NCI-H345 treated with DMSO at 0.1 percent for 48 hours (cell line): ENCODE measurements at regions not wholly inside any gene's neighbourhood (a gene's known extent, or its start where the extent isn't known, plus 50 kb on each side); places are given as distances from the start of the nearest gene placed in this dataset.

Experiments
- DNase-seq: peaks from one replicate; lab custom pipeline; 2025; ENCODE audit not compliant: unreplicated experiment; lab: John Stamatoyannopoulos, UW

- DNase-seq: no peak
Measured at GRCh38 chr3:117235304-117235703, 525.7 kb downstream of the TUSC7 start.

GRCh38 chr3:117238806-117239205 is 529.2 kb downstream of the TUSC7 start:
- DNase-seq: no peak

GRCh38 chr3:117243657-117244056 is 534.1 kb downstream of the TUSC7 start:
- DNase-seq: no peak

DNA sequence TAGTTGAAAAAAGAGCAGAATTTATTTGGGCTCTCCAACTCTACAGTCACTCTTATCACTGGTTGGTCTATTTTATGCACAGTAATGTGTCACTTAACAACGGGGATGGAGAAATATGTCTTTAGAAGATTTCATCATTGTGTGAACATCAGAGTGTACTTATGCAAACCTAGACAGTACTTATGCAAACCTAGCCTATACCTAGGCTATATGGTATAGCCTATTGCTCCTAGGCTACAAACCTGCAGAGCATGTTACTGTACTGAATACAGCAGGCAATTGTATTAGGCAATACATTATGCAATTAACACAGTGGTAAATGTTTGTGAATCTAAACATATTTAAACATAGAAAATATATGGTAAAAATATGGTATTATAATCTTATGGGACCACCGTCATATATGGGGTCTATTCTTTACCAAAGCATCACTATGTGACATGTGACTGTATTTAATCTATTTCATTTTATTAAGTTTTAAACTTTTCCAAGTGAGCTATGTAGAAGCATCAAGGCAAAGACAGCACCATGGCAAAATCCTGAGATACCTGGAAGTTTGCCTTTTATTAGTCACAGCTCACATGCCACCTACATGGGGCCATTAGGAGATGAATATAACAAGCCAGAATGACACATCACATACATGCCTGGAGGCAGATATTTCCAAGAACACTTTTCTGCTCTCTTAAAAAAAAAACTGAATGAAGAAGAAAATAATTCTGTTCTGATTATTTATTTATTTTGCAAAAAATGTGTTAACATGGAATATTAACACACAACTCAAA is 537.4 kb downstream of the TUSC7 start:
- no peak for DNase-seq

- DNase-seq: no peak
Measured at GRCh38 chr3:117248153-117248552, 538.6 kb downstream of the TUSC7 start.

DNA sequence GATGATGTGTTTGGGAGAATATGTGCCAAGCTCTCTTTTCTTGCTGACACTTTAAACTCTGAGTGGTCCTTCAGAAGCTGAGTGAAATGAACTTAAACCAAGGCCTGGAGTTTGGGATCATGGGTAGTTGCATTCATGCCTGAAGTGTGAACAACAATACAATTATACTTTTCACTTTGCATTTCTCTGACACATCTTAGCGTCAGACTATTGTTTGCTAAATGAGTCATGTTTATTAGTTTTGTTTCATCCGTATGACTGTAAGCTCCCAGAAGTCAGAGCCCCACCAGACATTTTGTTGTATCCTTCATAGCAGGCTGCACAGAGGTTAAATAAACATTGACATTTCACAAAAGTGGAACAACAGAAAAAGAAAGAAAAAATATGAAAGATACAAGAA is 542.6 kb downstream of the TUSC7 start:
- no peak for DNase-seq

GRCh38 chr3:117252651-117253050 is 543.1 kb downstream of the TUSC7 start:
- DNase-seq: no peak

GRCh38 chr3:117253636-117254035 is 544.1 kb downstream of the TUSC7 start:
- DNase-seq: no peak

GRCh38 chr3:117254985-117255384 is 545.4 kb downstream of the TUSC7 start:
- no peak for DNase-seq

DNA sequence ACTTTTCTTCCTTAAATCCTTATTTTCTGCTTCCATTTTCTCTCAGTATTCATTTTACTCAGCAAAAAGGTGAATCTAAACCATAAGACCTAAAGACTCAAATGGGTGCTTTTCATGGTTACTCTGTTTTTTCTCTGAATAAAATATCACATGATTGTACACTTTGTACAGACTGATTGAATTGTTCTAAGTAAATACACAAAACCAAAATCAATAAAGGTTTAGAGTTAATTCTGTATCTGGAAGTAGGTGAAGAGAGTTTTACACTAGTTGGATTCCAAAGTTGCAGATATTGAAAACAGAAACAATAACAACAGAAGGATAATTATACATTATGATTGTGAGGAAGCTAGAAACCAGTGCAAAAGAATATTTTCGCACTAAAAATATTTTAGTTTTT is 546.2 kb downstream of the TUSC7 start:
- no peak for DNase-seq

DNA sequence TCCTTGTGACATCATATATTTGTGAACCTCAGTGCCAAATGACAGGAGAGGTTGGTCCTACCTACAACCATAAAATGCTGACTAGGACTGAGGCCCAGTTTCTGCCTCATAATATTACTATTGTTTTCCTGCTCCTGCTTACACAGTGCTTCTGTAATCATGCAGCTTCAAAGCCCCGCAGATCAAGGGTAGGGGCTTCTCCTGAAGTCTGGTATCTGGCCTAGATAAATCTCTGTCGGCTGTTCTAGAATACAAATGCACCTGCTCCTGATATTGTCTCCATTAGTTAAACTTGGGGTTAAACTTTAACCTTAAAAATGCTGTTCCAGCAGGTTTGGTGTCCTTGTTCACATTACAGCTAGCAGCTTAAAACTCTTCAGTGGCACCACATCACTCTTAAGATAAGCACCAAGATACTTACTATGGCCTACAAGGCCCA is 552.4 kb downstream of the TUSC7 start:
- DNase-seq: no peak

DNA sequence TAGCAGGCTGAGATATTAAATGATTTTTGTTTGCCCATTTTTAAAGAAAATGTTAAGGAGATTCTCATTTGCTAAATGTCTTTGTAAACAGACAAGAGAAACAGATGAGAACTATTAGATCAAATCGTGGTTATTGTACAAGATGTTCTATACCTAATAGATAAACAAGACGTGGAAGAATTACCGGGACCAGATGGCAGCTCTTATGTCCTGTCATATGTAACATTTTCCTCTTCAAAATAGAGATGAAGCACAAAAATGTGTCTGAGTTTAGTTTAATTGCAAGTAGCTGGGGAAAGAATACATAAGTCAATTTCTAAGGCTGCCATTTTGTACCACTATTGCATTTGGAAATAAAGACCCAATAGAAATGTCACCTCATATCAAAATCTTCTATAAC is 553.7 kb downstream of the TUSC7 start:
- DNase-seq: no peak

DNA sequence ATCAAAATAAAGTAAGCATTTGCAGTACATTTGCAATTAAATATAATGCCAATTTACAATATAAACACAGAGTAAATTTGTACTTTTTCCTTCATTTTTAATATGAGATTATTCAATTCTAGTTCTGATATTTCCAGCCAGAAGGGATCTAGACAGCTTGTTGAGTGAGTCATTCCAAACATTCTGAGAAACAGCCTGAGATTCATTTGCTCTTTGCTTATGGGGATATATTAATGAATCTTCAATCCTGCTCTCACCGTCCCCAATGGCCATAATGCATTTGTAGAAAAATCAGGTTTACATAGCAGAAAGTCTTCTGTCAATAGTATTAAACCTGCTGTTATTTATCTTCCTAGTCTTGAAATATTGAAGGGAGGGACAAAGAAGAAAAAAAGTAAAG is 554.2 kb downstream of the TUSC7 start:
- DNase-seq: no peak

- no peak for DNase-seq
Measured at GRCh38 chr3:117264204-117264994, 554.8 kb downstream of the TUSC7 start.

GRCh38 chr3:117266806-117267205 is 557.2 kb downstream of the TUSC7 start:
- DNase-seq: no peak

- no peak for DNase-seq
Measured at GRCh38 chr3:117268318-117268717, 558.7 kb downstream of the TUSC7 start.

- DNase-seq: no peak
Measured at GRCh38 chr3:117272274-117272673, 562.7 kb downstream of the TUSC7 start.

DNA sequence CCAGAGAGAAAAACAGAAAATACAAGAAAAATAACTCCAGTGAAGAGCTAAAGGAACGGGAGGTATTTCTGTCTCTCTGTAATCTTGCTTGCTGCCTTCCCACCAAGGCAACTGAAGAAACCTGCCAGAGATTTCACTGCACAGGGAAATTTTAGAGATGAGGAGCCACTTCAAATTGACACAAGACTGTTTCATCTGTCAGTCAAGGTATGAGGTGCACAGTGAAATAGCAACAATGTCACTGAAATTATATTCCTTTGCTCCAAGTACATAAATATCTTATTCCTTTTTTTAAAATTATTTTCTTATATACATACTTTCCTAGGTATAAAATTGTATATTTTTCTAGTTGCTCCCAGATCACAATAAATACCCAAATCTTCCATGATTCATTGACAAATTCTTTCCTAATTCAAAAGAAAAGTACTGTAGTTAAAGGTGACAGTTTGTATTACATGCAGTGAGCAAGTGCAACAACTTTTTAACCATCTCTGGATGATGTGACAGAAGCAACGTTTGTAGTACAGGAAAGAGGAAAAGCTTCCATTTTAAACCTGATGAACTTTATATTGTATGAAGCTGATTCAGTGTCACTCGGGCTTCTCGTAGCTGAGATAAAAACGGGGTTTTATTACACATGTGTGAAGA is 563.4 kb downstream of the TUSC7 start:
- DNase-seq: no peak

DNA sequence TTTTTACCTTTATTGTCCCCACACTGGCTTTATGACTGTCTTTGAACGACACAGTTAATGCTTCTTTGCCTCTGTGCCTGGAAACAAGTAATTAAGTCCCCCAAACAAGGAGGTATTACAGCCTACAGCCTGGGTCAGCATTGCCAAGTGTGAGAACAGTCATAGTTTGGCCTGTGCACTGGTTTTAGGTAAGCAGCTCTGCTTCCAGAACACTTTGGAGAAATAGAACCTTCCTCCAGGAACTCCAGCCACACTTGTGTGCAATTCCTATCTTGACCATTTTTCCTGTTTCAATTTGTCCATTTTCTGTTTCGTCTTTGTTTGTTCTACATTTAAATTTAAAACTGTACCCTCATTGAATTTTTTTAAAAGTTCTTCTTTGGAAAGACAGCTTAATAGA is 568.2 kb downstream of the TUSC7 start:
- DNase-seq: no peak

- DNase-seq: no peak
Measured at GRCh38 chr3:117278424-117279190, 569.0 kb downstream of the TUSC7 start.

DNA sequence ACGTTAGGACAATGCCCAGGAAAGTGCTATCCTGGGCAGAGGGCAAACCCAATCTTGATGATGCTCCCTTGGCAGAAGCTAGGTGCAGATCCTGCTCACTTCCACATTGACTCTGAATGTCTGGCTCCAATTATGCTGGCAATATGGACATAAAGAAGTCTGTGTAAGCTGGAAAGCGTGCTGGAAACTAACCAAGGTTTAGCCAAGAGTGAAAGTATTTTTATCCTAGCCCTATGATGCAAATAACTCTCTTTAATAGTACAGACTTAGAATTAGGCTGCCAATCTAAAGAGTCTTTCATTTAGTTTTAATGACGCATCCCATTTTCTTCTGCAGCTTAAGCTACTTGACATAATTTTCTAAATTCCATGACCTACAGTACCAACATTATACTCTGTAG is 571.8 kb downstream of the TUSC7 start:
- DNase-seq: no peak
